ENCODE measurements at regions not wholly inside any gene's neighbourhood (a gene's known extent, or its start where the extent isn't known, plus 50 kb on each side); places are given as distances from the start of the nearest gene placed in this dataset.
A peak's percentile ranks its signal among the peaks of the same experiment; 100 is the strongest.
"Not testable (repeated sequence)": the region's sequence is repeated elsewhere in the genome, so short reads cannot be mapped to it uniquely, and the experiment has no call there.

- DNase-seq = no peak
Observed at GRCh38 chr4:134702374-134702773, 500.8 kb upstream of the PABPC4L start.

- no peak for DNase-seq
Observed at GRCh38 chr4:134700251-134700650, 498.7 kb upstream of the PABPC4L start.

- not testable (repeated sequence) for DNase-seq
Observed at GRCh38 chr4:134698831-134699230, 497.2 kb upstream of the PABPC4L start.

GRCh38 chr4:134695433-134695832 lies 493.8 kb upstream of the PABPC4L start:
- DNase-seq = no peak

GRCh38 chr4:134691915-134692314 lies 490.3 kb upstream of the PABPC4L start:
- no peak for DNase-seq

GRCh38 chr4:134687646-134688628 lies 486.3 kb upstream of the PABPC4L start:
- no peak for DNase-seq

GRCh38 chr4:134677209-134677814 lies 475.7 kb upstream of the PABPC4L start:
- DNase-seq = no peak

GRCh38 chr4:134668237-134668636 lies 466.6 kb upstream of the PABPC4L start:
- DNase-seq = no peak

GRCh38 chr4:134666640-134667039 lies 465.1 kb upstream of the PABPC4L start:
- DNase-seq = no peak

GRCh38 chr4:134665429-134665828 lies 463.8 kb upstream of the PABPC4L start:
- no peak for DNase-seq

- DNase-seq = no peak
Observed at GRCh38 chr4:134663742-134664141, 462.2 kb upstream of the PABPC4L start.

- DNase-seq = no peak
Observed at GRCh38 chr4:134650461-134650860, 448.9 kb upstream of the PABPC4L start.

- DNase-seq = no peak
Observed at GRCh38 chr4:134645778-134646177, 444.2 kb upstream of the PABPC4L start.

- DNase-seq = no peak
Observed at GRCh38 chr4:134636338-134637051, 434.9 kb upstream of the PABPC4L start.

- no peak for DNase-seq
Observed at GRCh38 chr4:134634301-134634700, 432.7 kb upstream of the PABPC4L start.

- no peak for DNase-seq
Observed at GRCh38 chr4:134632056-134632455, 430.5 kb upstream of the PABPC4L start.

- peak; percentile 73 for DNase-seq
Observed at GRCh38 chr4:134628066-134628465, 426.5 kb upstream of the PABPC4L start.

- DNase-seq = no peak
Observed at GRCh38 chr4:134627366-134627765, 425.8 kb upstream of the PABPC4L start.

GRCh38 chr4:134624365-134624764 lies 422.8 kb upstream of the PABPC4L start:
- no peak for DNase-seq

GRCh38 chr4:134622626-134623575 lies 421.3 kb upstream of the PABPC4L start:
- not testable (repeated sequence) for DNase-seq

- DNase-seq = no peak
Observed at GRCh38 chr4:134622199-134622598, 420.6 kb upstream of the PABPC4L start.
